HL-60 (cell line): ENCODE measurements at regions not wholly inside any gene's neighbourhood (a gene's known extent, or its start where the extent isn't known, plus 50 kb on each side); places are given as distances from the start of the nearest gene placed in this dataset.

ENCODE experiments used
- DNase-seq, 2 experiments: peaks; one replicate each; pipeline ENCODE4 v3.0.0-alpha.2; 2010 to 2020; ENCODE audit warnings: low read depth in 1 of 2, low spot score in 1 of 2
- H3K27ac ChIP-seq: fragments of 250-450 bp; sonication (Bioruptor Pico); replicated peaks from 2 replicates; pipeline ENCODE4 v1.5.1; 2020; ENCODE audit warnings: mild to moderate bottlenecking, moderate library complexity
- H3K27me3 ChIP-seq: fragments of 250-450 bp; sonication (Bioruptor Pico); 2 replicates; pipeline ENCODE4 v1.5.1; 2021; ENCODE audit warnings: mild to moderate bottlenecking, moderate library complexity; ENCODE audit not compliant: insufficient read depth, poor library complexity, severe bottlenecking
- H3K4me3 ChIP-seq: replicated peaks from 2 replicates; pipeline ENCODE4 v1.5.1; 2011; ENCODE audit warnings: mild to moderate bottlenecking, control low read depth, low read length; ENCODE audit not compliant: insufficient read depth
- GABPA ChIP-seq: IDR thresholded peaks from 2 replicates; pipeline ENCODE4 v1.6.1; 2012; ENCODE audit warnings: low read depth
- POLR2AphosphoS5 ChIP-seq: IDR thresholded peaks from 2 replicates; pipeline ENCODE4 v1.6.1; 2012; ENCODE audit warnings: low read depth
- SPI1 ChIP-seq: IDR thresholded peaks from 2 replicates; pipeline ENCODE4 v1.6.1; 2012; ENCODE audit warnings: low read depth, mild to moderate bottlenecking, borderline replicate concordance
- TF ChIP-seq, protein P1 (sequence below): IDR thresholded peaks from 2 replicates; pipeline ENCODE4 v1.6.1; 2012; ENCODE audit warnings: low read depth; ENCODE audit not compliant: insufficient replicate concordance
- TF ChIP-seq, protein P2 (sequence below): IDR thresholded peaks from one replicate; pipeline ENCODE4 v1.5.1; 2011; ENCODE audit warnings: low read length, control low read depth, inconsistent platforms; ENCODE audit not compliant: insufficient read depth

DNA sequence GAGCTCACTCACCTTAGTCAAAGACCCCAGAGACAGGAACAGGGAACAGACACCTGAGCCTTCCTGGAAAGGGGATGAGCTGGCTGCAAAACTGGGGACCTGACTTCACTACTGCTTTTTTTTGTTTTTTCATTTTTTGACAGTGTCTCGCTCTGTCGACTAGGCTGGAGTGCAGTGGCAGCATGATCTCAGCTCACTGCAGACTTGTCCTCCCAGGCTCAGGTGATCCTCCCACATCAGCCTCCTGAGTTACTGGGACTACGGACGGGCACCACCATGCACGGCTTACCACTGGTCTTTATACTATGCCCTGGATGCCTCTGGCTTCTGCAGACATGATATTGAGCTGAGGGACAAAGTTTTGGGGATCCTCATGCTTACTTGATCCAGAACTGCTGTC lies 184.1 kb downstream of the INSIG2 start:
- H3K27me3 ChIP-seq, result no peaks in the 10 kb centered on the region
- no peak overlapping the region for H3K27ac ChIP-seq
- no peak overlapping the region for H3K4me3 ChIP-seq
- TF ChIP-seq GABPA (no peak), POLR2AphosphoS5 (no peak)
- no peak for DNase-seq

DNA sequence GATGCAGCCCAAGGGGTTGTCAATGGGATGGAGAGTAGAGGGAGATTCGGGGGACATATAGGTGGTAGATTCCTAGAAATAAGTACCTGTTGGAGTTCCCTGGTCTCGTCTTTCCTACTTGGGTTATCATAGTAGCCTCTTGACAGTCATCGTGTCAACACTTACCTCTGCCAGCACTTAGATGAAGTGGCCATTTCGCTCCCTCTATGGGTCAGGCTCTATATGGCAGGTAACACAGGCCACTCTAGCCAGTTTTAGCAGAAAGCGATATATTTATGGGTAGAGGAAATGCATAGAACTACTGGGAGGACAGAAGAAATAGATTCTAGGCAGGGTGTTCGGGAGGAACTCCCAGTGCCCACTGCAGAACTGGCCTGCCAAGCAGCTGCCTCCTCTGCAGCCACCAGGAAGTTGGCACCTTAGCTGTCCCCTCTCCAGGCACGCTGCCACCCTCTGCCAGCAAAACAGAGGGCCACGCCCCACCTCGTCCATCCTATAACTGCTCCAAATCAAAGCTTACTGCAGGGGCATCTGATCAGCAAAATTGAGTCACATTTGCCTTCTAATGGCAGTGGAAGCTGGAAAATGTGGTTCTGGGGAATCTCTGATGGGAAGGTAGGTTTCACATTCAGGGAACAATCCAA lies 181.3 kb downstream of the INSIG2 start:
- H3K27ac ChIP-seq, result no peak overlapping the region
- no peak for DNase-seq
- no peaks in the 10 kb centered on the region for H3K27me3 ChIP-seq
- no peak for TF ChIP-seq POLR2AphosphoS5
- TF ChIP-seq, protein P1, sequence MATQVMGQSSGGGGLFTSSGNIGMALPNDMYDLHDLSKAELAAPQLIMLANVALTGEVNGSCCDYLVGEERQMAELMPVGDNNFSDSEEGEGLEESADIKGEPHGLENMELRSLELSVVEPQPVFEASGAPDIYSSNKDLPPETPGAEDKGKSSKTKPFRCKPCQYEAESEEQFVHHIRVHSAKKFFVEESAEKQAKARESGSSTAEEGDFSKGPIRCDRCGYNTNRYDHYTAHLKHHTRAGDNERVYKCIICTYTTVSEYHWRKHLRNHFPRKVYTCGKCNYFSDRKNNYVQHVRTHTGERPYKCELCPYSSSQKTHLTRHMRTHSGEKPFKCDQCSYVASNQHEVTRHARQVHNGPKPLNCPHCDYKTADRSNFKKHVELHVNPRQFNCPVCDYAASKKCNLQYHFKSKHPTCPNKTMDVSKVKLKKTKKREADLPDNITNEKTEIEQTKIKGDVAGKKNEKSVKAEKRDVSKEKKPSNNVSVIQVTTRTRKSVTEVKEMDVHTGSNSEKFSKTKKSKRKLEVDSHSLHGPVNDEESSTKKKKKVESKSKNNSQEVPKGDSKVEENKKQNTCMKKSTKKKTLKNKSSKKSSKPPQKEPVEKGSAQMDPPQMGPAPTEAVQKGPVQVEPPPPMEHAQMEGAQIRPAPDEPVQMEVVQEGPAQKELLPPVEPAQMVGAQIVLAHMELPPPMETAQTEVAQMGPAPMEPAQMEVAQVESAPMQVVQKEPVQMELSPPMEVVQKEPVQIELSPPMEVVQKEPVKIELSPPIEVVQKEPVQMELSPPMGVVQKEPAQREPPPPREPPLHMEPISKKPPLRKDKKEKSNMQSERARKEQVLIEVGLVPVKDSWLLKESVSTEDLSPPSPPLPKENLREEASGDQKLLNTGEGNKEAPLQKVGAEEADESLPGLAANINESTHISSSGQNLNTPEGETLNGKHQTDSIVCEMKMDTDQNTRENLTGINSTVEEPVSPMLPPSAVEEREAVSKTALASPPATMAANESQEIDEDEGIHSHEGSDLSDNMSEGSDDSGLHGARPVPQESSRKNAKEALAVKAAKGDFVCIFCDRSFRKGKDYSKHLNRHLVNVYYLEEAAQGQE, result no peak
- TF ChIP-seq GABPA, result no peak
- TF ChIP-seq, protein P2, sequence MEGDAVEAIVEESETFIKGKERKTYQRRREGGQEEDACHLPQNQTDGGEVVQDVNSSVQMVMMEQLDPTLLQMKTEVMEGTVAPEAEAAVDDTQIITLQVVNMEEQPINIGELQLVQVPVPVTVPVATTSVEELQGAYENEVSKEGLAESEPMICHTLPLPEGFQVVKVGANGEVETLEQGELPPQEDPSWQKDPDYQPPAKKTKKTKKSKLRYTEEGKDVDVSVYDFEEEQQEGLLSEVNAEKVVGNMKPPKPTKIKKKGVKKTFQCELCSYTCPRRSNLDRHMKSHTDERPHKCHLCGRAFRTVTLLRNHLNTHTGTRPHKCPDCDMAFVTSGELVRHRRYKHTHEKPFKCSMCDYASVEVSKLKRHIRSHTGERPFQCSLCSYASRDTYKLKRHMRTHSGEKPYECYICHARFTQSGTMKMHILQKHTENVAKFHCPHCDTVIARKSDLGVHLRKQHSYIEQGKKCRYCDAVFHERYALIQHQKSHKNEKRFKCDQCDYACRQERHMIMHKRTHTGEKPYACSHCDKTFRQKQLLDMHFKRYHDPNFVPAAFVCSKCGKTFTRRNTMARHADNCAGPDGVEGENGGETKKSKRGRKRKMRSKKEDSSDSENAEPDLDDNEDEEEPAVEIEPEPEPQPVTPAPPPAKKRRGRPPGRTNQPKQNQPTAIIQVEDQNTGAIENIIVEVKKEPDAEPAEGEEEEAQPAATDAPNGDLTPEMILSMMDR, result no peak
- no peak for TF ChIP-seq SPI1
- H3K4me3 ChIP-seq, result no peak overlapping the region

DNA sequence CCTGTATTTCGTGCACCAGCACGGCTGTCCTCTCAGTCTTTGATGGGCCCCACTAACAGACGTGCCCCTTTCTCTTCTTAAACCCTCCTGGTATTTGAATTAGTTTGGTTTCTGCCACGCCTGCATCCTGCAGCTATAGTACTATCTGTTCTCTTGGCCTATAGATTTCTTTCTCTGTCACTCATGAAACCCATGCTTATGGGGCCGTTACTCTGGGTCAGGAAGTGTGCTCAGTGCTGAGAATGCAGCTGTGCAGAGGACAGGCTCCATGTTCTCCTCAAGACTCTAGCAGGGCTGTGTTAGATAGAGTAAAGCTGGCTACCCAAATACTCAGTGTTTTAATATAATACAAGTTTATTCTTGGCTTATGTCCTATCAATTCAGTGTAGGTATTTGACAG lies 180.0 kb downstream of the INSIG2 start:
- Histone ChIP-seq H3K27ac (no peak overlapping the region), H3K27me3 (no peaks in the 10 kb centered on the region), H3K4me3 (no peak overlapping the region)
- DNase-seq, result no peak
- TF ChIP-seq SPI1 (no peak), GABPA (no peak), POLR2AphosphoS5 (no peak)
- TF ChIP-seq, protein P1, result no peak
- TF ChIP-seq, protein P2, result no peak

DNA sequence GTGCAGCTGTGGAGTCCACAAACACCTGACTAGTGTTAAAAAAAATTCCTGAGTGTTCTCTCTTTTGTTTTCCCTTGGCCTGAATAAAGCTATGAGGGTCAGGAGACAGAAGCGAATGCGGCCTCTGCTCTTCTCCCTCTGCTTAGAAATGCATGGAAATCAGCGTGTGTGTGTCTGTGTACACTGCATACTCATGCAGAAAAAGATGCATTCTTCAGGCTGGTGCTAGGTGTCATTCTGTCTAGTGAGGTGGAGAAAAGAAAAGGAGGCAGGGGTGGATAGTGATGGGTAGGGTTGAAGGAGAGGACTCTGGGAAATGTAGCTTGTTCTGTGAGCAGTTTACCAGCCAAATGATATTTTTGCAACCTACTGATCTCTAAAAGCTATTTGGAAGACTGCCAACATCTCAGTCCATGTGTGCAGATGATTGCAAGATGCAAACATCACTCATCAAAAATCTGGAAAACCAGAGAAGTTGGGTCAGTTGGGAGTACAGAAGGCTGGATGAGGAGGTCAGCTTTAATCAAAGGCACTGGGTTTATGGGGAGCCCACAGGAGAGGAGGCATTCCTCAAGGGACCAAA lies 177.7 kb downstream of the INSIG2 start:
- Histone ChIP-seq H3K27me3 (no peaks in the 10 kb centered on the region), H3K27ac (no peak overlapping the region), H3K4me3 (no peak overlapping the region)
- DNase-seq, result no peak
- no peak for TF ChIP-seq POLR2AphosphoS5
- no peak for TF ChIP-seq SPI1
- TF ChIP-seq GABPA, result no peak
- TF ChIP-seq, protein P2, result no peak
- TF ChIP-seq, protein P1, result no peak
